Fibroblast of pulmonary artery (primary cell): ENCODE measurements at regions not wholly inside any gene's neighbourhood (a gene's known extent, or its start where the extent isn't known, plus 50 kb on each side); places are given as distances from the start of the nearest gene placed in this dataset.

Source experiments
- DNase-seq: peaks from one replicate; pipeline ENCODE4 v3.0.0-alpha.2; 2010; ENCODE audit warnings: low read depth
- H3K4me3 ChIP-seq: replicated peaks from 2 replicates; pipeline ENCODE4 v1.5.1; 2011; ENCODE audit warnings: low read depth, mild to moderate bottlenecking, control low read depth, low read length, moderate library complexity
- CTCF ChIP-seq: IDR thresholded peaks from 2 replicates; pipeline ENCODE4 v1.5.1; 2011; ENCODE audit warnings: mild to moderate bottlenecking, control low read depth, low read length, inconsistent platforms; ENCODE audit errors: missing control alignments

- no peak for DNase-seq
- no peak for TF ChIP-seq CTCF
These were observed 177.3 kb upstream of the NTM start for GRCh38 chr11:131193031-131193501.

DNA sequence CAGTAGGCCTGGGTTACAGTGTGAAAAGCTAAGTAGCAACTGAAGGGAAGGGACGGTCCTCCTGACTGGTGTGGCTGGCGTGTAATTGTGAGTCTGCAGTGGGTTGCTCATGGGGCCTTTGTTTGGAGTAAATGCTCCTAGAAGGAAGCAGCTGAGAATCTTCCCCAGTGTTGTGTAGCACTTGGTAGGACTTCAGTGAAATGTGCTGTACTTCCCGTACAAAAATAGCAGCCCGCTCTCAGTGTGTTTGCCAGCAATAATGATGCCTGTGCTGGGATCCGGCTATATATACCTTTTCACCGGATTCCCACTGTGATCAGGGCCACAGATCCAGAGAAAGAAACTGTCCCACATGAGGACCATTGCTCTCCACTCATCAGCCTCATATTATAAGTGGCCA is 175.7 kb upstream of the NTM start:
- no peak for TF ChIP-seq CTCF
- no peak overlapping the region for H3K4me3 ChIP-seq
- no peak for DNase-seq

More at GRCh38 chr11:131193031-131193501, 177.3 kb upstream of the NTM start:
- H3K4me3 ChIP-seq, result no peak overlapping the region

GRCh38 chr11:131195661-131196517 is 174.5 kb upstream of the NTM start:
- TF ChIP-seq CTCF, result no peak
- DNase-seq, result peak; percentile 48
- no peak overlapping the region for H3K4me3 ChIP-seq

GRCh38 chr11:131198161-131199014 is 172.0 kb upstream of the NTM start:
- H3K4me3 ChIP-seq, result no peak overlapping the region
- DNase-seq, result no peak
- TF ChIP-seq CTCF, result no peak

- DNase-seq, result no peak
- TF ChIP-seq CTCF, result no peak
- H3K4me3 ChIP-seq, result no peak overlapping the region
These were observed 171.5 kb upstream of the NTM start for GRCh38 chr11:131199015-131199280.

GRCh38 chr11:131201674-131202073 is 168.7 kb upstream of the NTM start:
- no peak for DNase-seq
- no peak for TF ChIP-seq CTCF

More at GRCh38 chr11:131201674-131202073, 168.7 kb upstream of the NTM start:
- H3K4me3 ChIP-seq, result no peak overlapping the region
